Suprapubic skin (tissue), 3 donors: ENCODE measurements at regions not wholly inside any gene's neighbourhood (a gene's known extent, or its start where the extent isn't known, plus 50 kb on each side); places are given as distances from the start of the nearest gene placed in this dataset.

ENCODE experiments used
- CTCF ChIP-seq, 2 donors: fragments of 200-600 bp in 1 of 2; fragments of 450-650 bp in 1 of 2; sonication (generic) in 1 of 2; IDR thresholded peaks; one replicate each; pipeline ENCODE4 v1.5.1; 2016 to 2019; ENCODE audit warnings: antibody characterized with exemption in 2 of 2, mild to moderate bottlenecking in 1 of 2, moderate library complexity in 1 of 2
- POLR2AphosphoS5 ChIP-seq, 3 donors: sonication (generic); formaldehyde crosslinking; IDR thresholded peaks; one replicate each; pipeline ENCODE4 v1.6.1; 2017; ENCODE audit warnings: antibody characterized with exemption in 3 of 3

- TF ChIP-seq CTCF (IDR thresholded peaks at IDR 0.05) = no peak
- no peak for TF ChIP-seq POLR2AphosphoS5 (IDR thresholded peaks at IDR 0.05)
Observed at GRCh38 chr10:33927347-33927746, 592.9 kb upstream of the NRP1 start.
